Type B pancreatic cell (in vitro differentiated cells): ENCODE measurements at regions not wholly inside any gene's neighbourhood (a gene's known extent, or its start where the extent isn't known, plus 50 kb on each side); places are given as distances from the start of the nearest gene placed in this dataset.

Experiments used
- DNase-seq: peaks from one replicate; pipeline ENCODE4 v3.0.0; 2021; ENCODE audit warnings: mixed read lengths; ENCODE audit not compliant: unreplicated experiment; ENCODE audit errors: extremely low spot score
- H3K27ac Mint-ChIP-seq: 2 replicates; pipeline ENCODE4 v1.8.0; 2021; ENCODE audit warnings: mild to moderate bottlenecking, mixed read lengths
- H3K27me3 Mint-ChIP-seq: 2 replicates; pipeline ENCODE4 v1.8.0; 2021; ENCODE audit warnings: mixed read lengths
- H3K36me3 Mint-ChIP-seq: 2 replicates; pipeline ENCODE4 v1.8.0; 2021; ENCODE audit warnings: mixed read lengths
- H3K4me1 Mint-ChIP-seq: one replicate; pipeline ENCODE4 v1.8.0; 2021; ENCODE audit warnings: mixed read lengths; ENCODE audit not compliant: unreplicated experiment
- H3K4me3 Mint-ChIP-seq: 2 replicates; pipeline ENCODE4 v1.8.0; 2021; ENCODE audit warnings: mild to moderate bottlenecking, mixed read lengths
- H3K9me3 Mint-ChIP-seq: 2 replicates; pipeline ENCODE4 v1.8.0; 2021; ENCODE audit warnings: mixed read lengths
- TF ChIP-seq, protein P1 (sequence below): fragments of 200-600 bp; sonication (generic); conservative IDR thresholded peaks from 2 replicates; pipeline ENCODE4 v1.5.0; 2021; ENCODE audit warnings: antibody characterized with exemption, mild to moderate bottlenecking

- TF ChIP-seq, protein P1, sequence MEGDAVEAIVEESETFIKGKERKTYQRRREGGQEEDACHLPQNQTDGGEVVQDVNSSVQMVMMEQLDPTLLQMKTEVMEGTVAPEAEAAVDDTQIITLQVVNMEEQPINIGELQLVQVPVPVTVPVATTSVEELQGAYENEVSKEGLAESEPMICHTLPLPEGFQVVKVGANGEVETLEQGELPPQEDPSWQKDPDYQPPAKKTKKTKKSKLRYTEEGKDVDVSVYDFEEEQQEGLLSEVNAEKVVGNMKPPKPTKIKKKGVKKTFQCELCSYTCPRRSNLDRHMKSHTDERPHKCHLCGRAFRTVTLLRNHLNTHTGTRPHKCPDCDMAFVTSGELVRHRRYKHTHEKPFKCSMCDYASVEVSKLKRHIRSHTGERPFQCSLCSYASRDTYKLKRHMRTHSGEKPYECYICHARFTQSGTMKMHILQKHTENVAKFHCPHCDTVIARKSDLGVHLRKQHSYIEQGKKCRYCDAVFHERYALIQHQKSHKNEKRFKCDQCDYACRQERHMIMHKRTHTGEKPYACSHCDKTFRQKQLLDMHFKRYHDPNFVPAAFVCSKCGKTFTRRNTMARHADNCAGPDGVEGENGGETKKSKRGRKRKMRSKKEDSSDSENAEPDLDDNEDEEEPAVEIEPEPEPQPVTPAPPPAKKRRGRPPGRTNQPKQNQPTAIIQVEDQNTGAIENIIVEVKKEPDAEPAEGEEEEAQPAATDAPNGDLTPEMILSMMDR: no peak
- no peak overlapping the region for H3K4me3 Mint-ChIP-seq
- no peaks in the 10 kb centered on the region for H3K27me3 Mint-ChIP-seq
- peaks cover 5% of the 10 kb centered on the region for H3K4me1 Mint-ChIP-seq
- no peaks in the 10 kb centered on the region for H3K36me3 Mint-ChIP-seq
- no peak overlapping the region for H3K27ac Mint-ChIP-seq
- peaks cover 5% of the 10 kb centered on the region for H3K9me3 Mint-ChIP-seq
- no peak for DNase-seq
These were observed 207.7 kb upstream of the FGGY start for GRCh38 chr1:59089036-59089798.

- Mint-ChIP-seq H3K9me3 (peaks cover 5% of the 10 kb centered on the region), H3K36me3 (no peaks in the 10 kb centered on the region)
- TF ChIP-seq, protein P1: no peak
These were observed 206.9 kb upstream of the FGGY start for GRCh38 chr1:59089922-59090457.

DNA sequence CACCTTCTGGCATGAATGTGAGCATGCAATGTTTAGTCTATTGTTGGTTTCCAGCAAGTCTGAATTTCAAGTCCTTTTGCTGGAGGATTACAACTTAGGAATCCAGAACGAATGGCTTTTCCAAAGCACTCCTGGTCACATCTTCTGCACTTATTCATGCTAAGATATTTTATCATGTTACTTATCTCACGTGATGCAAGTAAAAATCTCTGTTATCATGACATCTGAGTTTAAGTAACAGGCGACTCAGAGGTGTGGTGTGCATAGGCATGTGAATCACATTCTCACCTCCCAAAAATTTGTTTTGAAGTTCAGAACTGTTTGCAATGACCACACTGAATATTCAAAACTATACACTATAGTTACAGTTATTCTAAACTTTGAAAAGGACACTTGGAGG is 204.8 kb upstream of the FGGY start:
- Mint-ChIP-seq H3K27ac (no peak overlapping the region), H3K4me3 (no peak overlapping the region), H3K27me3 (no peaks in the 10 kb centered on the region), H3K9me3 (peaks cover 9% of the 10 kb centered on the region), H3K36me3 (no peaks in the 10 kb centered on the region), H3K4me1 (no peaks in the 10 kb centered on the region)
- TF ChIP-seq, protein P1: no peak
- no peak for DNase-seq

More at GRCh38 chr1:59089922-59090457, 206.9 kb upstream of the FGGY start:
- no peak for DNase-seq
- Mint-ChIP-seq H3K4me3 (no peak overlapping the region), H3K27me3 (no peaks in the 10 kb centered on the region), H3K4me1 (no peaks in the 10 kb centered on the region), H3K27ac (no peak overlapping the region)

- Mint-ChIP-seq H3K36me3 (no peaks in the 10 kb centered on the region), H3K27me3 (no peaks in the 10 kb centered on the region), H3K4me3 (no peak overlapping the region), H3K4me1 (peaks cover 11% of the 10 kb centered on the region), H3K27ac (no peak overlapping the region), H3K9me3 (peaks cover 11% of the 10 kb centered on the region)
- TF ChIP-seq, protein P1: no peak
- DNase-seq: no peak
These were observed 202.9 kb upstream of the FGGY start for GRCh38 chr1:59094001-59094400.

GRCh38 chr1:59096501-59096900 is 200.4 kb upstream of the FGGY start:
- peaks cover 14% of the 10 kb centered on the region for H3K4me1 Mint-ChIP-seq
- H3K9me3 Mint-ChIP-seq: peaks cover 11% of the 10 kb centered on the region
- H3K27me3 Mint-ChIP-seq: no peaks in the 10 kb centered on the region
- no peak for DNase-seq
- H3K27ac Mint-ChIP-seq: no peak overlapping the region
- no peaks in the 10 kb centered on the region for H3K36me3 Mint-ChIP-seq
- no peak overlapping the region for H3K4me3 Mint-ChIP-seq
- TF ChIP-seq, protein P1: no peak
